ENCODE measurements at regions not wholly inside any gene's neighbourhood (a gene's known extent, or its start where the extent isn't known, plus 50 kb on each side); places are given as distances from the start of the nearest gene placed in this dataset.

DNA sequence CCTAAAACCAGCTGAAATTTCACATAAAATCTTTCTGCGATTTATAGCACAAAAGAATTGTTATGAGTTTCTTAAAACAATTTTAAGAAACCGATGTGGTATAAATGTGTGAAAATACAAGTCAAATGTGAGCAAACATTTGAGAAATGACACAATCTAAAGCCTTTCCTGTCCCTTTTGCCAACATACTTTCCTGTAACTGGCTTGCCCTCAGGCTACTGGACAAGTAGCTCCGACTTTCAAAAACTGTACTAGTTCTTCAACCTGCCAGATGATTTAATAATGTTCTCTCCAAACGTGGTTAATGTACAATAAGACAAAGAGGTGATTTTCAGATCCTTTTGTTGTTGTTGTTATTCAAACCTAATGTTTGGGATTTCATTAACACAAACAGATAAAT lies 105.9 kb upstream of the ARHGEF26 start:
- no peak for DNase-seq

DNA sequence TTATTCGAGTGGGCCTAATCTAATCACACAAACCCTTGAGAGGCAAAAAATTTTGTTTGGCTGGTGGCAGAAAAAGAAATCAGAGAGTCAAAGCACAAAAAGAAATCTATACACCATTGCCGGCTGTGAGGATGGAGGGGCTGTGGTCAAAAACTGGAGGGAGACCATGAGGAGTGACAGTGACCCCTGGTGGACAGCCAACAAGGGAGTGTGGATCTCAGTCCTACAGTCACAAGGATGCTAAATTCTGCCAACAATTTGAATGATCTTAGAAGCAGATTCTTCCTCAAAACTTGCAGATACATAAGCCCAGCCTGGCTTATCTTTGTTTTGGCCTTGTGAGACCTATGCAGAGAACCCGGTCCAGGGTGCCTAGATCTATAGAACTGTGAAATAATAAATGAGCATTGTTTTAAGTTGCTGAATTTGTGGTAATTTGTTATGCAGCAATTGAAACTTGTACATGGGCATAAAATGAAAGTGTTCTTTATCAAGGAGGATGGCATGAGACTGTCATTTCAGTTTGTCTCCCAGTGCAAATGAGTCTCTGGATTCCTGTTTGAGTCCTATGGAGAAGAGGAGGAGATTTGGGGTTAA lies 103.0 kb upstream of the ARHGEF26 start:
- DNase-seq = peak; percentile 47

DNA sequence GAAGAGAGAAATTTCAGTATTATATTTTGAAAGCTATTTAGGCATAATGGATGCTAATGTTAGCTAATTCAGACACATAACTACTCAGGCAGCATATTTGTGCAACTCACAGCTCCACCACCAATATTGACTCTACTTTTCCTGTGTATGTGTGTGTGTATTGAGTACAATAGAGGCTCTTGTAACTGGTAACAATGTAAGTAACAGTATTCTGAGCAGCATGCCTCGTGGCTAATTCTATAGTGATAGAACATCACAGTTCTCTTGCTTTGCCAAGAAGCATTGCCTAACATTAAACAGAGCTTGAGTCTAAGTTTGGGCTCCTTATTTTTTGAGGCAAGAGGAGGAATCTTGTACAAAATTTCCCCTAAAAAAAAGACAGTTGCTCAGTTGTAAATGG lies 98.6 kb upstream of the ARHGEF26 start:
- DNase-seq = no peak

DNA sequence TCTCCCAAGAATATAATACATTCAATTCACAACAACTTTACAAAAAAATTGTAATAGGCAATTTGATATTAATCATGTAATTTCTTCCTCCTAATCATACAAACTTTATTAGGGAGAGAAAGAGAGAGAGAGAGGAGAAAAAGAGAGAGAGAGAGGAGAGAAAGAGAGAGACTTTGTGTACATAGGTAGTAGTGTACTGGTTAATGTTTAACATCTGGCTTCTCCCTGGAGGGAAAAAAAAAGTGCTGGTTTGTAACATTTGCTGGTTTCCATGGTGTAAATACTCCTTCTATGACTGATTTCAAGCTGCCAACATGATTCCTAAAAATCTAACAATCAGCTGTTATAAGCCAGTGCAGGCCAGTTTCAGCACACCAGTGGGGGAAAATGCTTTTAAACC lies 98.0 kb upstream of the ARHGEF26 start:
- DNase-seq = no peak

DNA sequence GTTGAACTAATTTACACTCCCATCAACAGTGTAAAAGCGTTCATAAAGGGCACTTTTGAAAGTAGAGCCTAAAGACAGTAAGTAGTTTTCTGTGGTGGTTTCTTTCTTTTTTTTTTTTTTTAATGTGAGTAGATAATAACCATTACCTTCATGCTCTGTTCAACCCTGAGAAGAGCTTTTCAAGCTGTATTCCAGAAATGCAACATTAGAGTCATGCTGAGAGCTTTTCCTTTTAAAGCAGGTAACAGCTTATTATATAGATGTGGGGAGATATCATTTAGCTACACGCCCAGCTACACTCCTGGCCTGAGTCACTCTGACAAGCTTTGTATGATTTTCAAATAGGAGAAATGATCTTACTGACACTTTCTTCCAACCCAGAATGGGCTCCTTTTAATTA lies 96.2 kb upstream of the ARHGEF26 start:
- no peak for DNase-seq

DNA sequence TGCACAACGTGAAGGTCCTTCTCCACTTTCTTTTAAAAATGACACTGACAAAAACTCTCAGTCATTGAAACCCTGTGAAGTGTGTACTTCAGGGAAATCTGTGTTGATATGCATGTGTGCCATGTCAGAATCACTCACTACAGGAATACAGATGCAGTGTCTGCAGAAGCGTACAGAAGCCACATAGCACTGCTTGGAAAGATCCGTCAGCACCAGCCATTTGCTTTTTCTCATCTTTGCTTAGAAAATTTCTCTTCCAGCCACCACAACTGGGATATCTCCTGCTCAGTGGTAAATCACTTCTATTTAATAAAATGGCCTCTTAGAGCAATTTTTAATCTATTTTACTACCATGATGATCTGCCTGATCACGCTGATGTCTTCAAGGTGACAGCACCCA lies 91.3 kb upstream of the ARHGEF26 start:
- no peak for DNase-seq

DNA sequence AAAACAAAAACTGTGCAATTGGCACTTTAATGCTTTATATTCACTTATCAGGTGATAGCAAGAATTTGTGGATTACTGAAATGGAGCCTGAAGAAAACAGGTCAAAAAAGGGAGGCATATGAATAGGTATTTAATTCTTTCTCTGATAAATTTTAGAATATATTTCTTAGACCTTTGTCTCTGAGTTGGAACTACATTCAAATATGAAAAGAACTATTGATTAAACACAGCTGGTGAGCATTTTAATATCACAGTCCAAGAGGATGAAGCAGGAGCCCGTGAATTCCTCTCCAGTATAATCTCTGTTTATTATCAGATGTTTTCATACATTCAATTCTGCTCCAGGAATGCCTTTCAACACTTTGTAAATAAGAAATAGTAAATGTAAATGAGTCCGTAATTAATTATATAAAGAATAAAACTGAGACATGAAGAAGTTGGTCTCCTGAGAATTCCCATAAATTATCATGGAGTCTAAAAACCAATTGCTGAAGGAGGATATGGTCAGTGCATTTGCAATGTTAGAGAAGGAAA lies 86.3 kb upstream of the ARHGEF26 start:
- DNase-seq = no peak

DNA sequence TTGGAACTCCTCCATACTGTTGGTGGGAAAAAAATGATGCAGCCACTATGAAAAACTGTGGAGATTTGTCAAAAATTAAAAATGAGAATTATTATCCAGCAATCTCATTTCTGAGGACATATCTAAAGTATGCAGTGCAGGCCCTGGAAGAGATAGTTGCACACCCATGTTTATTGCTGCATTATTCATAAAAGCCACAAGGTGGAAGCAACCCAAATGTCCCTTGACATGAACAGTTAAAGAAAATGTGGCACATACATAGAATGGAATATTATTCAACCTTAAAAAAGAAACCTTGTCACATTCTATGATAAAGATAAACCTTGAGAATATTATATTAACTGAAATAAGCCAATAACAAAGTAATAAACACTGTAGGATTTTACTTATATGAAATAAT lies 80.9 kb upstream of the ARHGEF26 start:
- DNase-seq = peak; percentile 8

DNA sequence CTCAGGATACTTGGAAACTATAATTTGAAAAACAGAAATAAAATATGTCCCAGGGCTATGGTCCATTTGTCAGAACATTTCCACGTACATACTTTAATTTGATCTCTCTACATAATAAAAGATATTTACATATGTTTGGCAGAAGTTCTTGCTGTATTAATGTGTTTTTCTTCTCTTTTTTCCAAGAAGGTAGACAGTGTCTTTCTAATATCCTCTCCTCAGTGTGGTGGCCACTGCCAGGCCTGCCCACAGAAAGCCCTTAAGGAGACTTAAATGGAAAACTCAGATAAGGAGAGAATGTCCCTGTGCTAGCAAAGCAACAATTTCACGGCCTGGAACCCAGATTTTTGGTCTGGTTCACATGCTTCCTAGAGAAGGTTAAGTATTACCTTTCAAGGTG lies 76.5 kb upstream of the ARHGEF26 start:
- no peak for DNase-seq

DNA sequence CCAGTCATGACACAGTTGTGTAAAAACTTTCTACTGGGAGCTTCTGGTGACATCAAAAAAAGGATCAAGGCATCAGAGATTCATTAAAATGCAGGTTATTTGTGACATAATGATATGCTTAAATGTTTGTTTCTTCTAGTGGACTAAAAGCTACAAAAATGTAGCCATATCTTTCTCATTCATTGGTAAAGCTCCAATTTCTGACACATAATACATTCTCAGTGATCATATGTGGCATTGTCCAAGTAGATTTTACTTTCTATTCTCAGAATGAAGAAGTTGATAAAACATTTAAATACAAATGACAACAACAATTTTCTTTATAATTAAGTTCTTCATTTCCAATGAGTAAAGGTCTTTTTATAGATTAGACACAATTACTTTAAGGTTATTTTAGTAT lies 71.0 kb upstream of the ARHGEF26 start:
- no peak for DNase-seq

DNA sequence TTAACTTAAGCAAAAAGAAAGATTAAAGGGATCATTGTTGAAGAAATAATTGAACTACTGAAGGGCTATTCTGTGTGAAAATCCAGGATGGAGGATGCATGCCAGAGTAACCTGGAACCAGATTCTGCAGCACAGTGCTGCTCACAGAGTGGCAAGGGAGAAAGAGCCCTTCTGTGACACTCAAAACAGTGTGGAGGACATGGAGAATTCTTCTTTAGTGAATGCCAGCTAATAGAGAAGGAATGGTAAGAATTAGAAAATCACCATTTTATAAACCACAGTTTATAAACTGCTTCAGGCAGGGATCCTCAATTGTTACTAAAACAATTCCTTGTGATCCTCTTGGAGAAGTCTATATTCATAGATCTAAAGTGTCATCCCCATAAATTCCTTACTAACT lies 70.4 kb upstream of the ARHGEF26 start:
- no peak for DNase-seq

DNA sequence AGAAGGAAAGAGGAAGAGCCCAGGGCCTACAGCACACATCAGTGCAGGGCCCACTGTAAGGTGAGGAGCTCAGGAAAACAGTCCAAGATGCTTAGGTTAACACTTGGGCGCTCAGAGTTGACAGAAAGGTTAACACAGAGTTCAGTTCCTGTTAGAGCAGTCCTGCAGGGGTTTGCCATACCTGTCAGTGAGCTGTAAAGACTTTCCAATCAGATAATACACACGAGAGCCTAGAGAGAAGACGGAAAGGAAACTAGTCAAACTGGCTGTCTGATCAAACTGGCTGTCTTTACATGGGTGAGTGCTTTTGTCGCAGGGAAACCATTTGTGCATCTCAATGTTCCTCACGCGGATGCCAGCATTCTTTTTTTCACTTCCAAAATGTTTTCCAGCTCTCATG lies 61.4 kb upstream of the ARHGEF26 start:
- no peak for DNase-seq

DNA sequence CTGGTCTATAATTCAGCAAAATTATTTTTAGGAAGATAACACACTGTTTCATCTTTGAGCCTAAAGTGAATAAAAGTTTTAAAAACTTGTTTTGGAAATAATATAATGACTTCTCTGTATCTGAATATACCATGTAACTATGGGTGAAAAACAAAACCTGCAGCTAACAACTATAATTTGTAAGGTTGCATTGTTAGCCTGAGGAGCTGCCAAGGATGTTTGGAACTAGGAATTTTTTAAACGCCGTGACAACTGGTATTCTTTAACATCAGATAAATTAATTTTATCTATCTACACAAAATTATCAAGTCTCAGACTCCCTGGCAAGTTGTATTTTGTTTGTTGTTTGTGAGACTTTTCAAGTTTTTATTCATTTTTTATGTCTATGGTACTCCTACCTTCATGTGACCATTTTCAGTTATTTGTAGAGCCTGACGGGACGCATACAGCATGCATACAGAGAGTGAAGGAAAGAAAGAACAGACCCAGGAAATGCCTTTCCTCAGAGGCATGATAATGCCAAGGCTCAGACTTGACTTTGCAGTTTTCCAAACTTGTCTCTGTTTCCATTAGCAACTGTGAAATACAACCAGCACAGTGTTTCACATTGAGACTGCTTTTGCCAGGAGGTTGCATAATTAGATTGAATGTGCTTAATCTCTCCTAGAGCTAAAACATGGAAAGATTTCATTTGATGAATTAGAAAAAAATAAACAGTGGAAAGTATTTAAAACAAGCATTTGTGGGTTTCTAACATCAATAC lies 60.8 kb upstream of the ARHGEF26 start:
- DNase-seq = no peak

DNA sequence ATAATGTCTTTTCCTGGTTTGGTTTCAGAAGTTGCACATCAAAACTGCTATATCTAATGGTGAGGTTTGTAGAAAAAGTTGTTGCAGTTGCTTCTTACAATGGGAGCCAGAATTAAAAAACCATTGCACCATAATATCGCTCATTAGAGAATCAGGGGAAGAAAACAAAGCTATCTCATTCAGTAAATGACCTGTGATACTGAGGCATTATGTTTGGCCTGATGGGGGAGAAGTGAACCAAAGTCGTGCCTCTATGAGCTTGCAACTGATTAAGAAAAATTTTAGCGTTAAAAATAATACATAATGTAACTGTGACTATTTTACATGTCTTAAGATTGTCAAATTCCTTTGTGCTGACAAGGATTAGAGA lies 60.2 kb upstream of the ARHGEF26 start:
- DNase-seq = no peak

DNA sequence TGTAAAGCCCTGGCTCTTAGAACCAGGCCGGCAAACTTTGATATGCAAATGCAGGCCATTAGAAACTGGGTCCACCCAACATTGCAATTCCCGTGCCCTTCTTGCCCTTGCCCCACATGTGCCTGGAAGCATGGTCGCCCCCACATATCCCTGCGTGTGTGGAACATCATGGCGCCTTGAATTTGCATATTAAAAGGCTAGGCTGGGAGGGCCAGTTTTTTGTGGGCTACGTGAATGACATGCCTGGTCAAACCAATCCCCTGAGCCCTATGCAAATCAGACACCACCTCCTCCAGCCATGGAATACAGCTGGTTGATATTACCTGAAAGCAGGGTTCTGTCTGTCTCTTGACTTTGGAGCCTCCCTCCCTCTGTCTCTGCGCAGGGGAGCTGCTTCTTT lies 58.7 kb upstream of the ARHGEF26 start:
- peak; percentile 28 for DNase-seq

DNA sequence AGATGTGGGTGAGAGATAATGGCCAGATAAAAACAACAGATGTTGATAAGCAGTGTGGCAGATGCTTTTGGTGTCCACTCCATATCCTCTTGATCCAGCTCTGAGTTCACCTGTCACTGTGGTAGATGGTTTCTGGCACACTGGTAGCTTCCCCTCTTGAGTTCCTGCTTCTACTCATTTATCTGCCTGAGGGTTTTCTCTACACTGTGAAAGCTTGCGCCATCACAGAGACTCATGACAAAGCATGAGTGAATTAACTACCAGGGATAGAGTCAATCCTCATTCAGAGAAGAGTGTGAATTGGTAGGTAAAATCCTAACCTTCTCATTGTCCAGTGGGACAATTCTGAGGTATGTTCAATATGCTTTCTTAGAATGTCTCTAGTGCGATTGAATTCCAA lies 50.0 kb upstream of the ARHGEF26 start:
- DNase-seq = no peak
